ENCODE measurements at regions not wholly inside any gene's neighbourhood (a gene's known extent, or its start where the extent isn't known, plus 50 kb on each side); places are given as distances from the start of the nearest gene placed in this dataset.

- no peak for DNase-seq
These were observed 564.2 kb upstream of the PITX2 start for GRCh38 chr4:111187108-111187507.

DNA sequence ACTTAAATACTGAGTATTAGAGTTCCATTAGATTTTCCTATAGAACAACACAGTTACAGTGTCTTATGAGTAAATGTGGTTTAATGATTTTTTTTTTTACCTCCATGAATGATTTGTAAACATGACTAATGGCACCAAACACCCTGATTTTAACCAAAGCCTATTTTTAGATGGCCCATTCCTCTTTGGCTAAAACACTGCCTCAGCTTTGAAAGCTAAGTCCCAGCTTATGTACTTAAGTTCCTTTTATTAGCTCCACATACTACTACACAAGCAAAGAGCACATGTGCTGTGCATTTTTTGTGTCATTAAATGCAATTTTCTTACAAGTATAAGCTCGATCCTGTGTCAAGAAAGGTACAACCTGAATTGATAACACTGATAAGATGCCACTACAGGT, 575.6 kb upstream of the PITX2 start:
- DNase-seq: no peak

DNA sequence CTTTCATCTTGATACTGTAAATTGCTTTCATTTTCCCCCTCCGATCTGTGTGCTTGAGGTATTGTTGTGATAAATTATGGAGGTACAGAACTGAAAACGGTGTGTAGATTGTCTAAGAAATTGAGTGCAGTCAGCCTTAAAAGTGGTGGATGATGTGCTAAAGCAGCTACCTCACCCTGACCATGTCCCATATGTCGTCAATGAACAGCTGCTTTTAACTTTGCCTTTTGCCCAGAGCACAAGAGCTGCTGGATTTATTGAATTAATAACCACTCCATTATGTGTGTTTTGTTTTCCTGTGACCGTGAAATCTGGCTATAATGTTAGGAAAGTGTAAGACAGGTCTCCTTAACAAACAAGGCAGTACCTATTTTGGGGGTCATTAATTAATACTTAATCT, 581.9 kb upstream of the PITX2 start:
- no peak for DNase-seq

GRCh38 chr4:111208970-111209369, 586.1 kb upstream of the PITX2 start:
- no peak for DNase-seq

GRCh38 chr4:111209706-111210105, 586.8 kb upstream of the PITX2 start:
- DNase-seq: no peak

DNA sequence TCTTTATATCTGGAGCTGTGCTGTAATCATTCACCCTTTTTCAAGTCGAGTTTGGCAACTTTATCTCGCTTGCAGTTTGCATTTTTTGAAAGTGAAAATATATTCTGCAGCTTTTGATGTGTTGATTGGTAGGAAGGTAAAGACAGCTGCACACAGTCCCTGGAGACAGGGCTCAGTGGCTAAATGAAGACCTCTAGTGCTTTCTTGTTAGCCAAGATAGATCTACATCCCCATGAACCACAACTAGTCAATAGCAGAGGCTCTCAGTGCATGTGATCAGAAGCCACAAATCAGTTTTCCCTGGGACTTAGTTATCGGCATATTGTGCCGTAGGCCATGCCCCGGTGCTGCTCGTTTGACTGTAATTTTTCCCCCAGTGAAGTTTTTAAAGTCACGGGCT, 587.7 kb upstream of the PITX2 start:
- DNase-seq: no peak

DNA sequence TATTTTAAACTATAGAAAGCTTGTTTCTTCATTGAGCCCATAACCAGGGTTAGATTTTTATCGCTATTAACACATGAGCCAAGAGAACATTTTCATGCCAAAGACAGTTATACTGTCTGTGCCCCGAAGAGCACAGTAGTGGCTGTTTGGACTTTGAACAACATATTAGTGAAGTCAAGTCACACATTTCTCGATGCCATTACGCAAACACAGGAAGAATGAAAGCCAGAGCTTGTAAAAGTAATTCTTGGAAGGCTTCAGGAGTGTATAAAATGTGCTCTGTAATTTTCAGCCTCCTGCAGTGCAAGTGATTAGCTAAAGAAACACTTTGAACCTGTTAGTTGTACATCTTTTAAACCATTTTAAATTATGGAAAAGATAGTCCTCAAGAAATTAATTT, 590.7 kb upstream of the PITX2 start:
- no peak for DNase-seq

DNA sequence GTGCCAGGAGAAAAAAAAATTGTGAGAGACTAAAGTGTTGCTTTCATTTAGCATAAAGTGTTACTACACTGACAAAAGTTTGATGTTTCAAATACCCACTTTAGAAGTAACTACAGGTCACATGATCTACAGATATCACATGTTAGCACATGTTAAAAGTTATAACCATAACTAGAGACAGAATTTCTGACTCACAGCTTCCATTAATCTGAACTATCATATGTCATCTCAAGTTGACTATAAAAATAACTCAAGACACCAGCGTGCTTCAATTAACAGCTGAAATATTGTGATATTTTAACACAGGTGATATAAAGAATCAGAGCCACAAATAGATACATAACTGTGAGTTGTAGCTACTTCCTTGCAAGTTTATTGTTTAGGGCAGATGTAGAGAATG, 591.5 kb upstream of the PITX2 start:
- DNase-seq: no peak

DNA sequence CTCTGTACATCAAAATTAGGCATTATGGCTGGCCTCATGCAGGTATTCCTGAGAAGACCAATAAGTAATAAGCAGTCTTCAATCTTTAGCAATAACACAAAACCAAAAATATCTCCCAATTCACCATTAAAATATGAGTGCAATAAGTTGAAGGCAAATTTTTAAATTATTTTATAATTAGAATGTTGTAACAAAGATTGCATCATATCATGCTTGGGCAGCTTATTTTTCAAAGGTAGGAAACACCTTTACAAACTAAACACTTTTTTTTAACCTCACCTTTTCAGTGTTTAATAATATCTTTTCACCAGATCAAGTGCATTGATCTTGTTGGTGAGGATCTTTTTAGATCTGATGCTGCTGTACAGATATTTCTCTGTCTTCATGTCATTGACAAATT, 592.9 kb upstream of the PITX2 start:
- DNase-seq: no peak

DNA sequence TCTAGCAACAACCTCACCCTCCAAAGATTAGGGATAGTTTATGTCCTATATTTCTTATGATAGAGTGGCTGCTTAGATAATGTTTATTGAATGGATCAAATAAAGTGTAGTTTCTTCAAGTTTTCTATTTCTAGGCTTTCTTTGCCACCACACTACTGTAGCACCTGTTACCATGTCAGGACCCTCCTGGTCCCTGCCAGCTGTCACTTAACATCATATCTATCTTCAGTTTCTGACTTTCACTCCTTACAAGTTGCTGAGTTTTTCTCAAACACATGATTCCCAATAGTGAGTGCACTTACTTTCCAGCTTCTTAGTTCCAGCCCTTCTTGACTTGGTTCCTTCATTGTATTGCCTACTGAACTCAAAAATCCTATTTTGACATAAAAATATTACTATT, 593.9 kb upstream of the PITX2 start:
- no peak for DNase-seq

DNA sequence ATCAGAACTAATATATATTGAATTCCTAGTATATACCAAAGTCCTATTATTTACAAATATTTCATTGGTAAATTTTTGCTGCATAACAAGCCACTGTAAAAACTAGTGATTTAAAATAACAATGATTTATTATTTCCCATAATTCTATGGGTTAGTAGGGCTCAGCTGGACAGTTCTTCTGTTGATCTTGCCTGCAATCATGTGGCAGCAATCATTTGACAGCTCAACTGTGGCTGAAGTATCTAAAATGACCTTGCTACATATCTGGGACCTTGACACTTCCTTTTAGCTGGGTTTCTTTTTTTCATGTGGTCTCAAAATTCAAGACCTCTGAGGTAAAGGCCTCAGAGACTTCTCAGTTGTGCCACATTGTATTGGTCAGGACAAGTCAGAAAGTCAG, 598.5 kb upstream of the PITX2 start:
- DNase-seq: no peak

DNA sequence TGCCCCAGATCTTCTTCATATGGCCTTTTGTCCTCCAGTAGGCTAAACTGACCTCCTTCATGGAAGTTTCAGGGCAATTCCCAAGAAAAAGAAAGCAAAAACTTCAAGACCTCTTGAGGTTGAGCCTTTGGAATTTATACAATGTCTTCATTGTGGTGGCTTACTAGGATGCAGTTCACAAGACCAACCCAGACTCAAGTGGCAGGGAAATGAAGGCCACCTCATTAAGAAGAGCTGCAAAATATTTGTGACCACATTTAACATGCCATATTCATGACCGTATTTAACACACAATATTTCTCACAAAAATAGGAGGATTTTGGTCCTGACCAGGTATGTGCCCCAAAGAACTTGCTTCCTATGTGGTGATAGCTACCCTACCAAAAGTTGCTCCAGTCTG, 605.5 kb upstream of the PITX2 start:
- no peak for DNase-seq

DNA sequence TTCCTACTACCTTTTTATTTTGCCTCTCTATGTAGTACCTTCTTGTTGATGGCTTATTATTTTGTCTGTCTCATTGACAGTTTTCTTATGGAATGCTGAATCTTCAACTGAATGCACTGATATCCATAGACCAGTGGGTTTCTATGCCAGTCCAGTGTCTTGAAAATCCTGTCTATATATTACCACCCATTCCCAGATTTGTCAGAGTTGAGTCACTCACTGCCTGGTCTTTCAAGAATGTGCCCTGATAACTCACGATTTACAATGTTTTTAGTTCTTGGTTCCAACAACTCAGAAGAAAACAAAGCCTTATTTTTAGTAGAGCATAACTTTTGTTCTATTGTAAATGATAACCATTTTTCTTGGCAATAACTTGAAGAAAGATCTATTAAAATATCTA, 606.0 kb upstream of the PITX2 start:
- DNase-seq: no peak

GRCh38 chr4:111230265-111230664, 607.4 kb upstream of the PITX2 start:
- no peak for DNase-seq

DNA sequence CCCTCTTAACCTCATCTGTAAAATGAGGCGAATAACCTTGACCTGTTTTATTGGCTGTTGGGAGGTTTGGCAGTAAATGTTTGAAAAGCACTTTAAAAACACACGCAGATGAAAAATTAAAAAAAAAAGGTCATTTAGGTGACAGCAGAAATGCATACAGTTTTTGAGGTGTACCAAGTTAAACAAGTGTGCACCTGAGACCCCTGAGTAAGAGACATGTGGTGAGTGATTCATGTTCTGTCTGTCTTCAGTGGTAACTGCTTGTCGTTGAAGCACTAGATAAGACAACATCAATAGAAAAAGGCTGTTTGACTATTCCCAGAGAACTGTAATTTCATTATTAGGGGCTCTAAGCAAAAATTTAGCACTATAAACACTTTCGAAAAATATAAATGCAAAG, 608.4 kb upstream of the PITX2 start:
- no peak for DNase-seq

GRCh38 chr4:111234939-111235338, 612.1 kb upstream of the PITX2 start:
- DNase-seq: no peak

DNA sequence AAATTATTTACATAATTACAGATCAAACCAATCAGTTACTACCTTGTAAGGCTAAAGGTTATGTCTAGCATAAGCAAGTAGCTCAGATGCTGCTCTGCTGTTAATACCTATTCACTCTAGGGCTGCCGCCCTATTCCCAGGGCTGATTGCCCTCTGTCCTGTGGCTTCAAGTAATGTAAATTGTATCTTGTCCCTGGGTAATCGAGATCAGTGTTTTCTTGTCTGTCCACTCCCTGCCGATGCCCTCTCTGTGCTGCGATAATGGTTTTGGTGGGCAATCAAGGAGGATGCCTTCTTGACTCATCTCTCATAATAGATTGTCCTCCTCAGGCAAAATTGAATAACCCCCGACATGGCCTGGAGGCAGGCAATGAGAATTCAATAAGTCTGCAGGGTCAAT, 641.0 kb upstream of the PITX2 start:
- DNase-seq: no peak

DNA sequence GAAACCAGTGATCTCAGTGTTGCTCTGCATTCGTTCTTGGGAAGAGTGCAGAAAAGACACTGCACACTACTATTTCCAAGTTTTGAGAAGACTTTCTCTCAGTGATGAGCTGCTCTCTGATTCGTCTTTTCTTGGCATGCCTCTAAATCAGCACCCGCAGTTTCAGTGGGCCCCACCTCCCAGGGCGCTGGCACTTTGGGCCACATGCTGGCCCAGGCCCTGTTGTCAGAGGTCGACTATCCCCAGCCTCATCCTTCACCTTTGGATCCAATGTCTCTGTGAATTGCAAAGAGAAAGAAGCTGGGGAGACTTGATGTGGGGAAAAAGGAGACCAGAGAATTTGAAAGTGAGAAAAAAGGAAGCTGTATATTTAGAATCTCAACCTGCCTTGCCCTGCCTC, 644.1 kb upstream of the PITX2 start:
- no peak for DNase-seq

DNA sequence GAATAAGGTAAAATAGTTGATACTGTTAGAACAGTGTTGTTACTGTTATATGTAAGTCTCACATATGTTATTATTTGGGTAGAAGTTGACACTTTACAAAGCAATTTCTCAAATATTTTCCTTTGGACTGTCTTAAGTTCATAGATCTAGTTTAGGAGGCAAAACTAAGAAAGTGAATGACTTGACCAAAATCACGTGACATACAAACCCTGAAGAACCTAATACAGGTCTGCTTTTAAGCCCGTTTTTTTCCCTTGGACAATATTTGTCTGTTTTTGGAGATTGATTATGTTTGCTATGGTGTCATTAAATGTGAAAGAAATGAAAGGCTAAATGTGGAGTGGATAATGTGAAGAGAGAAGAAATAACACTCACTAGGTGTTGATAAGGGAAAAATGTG, 644.9 kb upstream of the PITX2 start:
- no peak for DNase-seq

DNA sequence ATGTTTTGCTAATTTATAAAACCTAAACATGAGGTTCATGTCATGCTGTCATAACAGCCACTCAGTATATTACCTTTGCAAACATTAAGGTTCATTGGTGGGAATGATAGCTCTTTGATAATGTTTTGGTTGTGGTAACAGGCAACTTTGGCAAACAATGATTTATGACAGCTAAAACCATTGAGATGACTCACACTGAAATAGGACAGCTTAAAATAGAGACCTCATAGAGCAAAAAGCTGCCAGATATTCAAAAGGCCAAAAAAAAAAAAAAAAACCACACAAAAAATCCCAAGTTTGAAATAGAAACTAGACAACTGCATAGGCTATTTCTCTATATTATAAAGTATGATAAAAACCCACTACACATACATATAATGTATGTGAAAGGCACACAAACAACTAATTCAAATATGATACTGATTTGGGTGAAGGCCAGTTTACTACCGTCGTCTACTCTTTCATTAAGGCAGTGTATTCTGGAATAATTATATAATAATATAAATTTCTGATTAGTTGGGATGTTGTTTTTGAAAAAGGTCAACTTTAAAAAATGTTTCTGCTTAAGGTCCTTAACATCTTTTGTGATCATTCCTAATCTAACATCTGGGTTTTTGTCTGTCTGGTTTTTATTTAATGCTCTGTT, 646.0 kb upstream of the PITX2 start:
- DNase-seq: no peak

DNA sequence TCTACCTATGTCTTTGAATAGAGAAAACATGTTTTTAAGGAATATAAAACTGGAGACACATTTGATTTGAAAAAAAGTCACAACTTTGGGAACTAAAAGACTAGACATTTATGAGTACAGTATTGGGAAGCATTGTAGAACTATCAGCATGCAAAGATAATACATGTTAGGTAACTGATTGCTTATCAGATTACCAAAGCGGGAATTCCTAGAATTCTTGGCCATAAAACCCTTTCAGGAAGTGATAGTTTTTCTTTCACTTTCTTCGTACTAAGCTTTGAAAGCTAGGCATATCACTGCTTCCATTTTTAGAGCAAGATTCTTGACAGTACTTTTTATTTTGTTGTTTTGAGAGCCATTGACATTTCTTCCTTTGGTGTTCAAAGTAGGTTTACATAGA, 646.6 kb upstream of the PITX2 start:
- no peak for DNase-seq

- no peak for DNase-seq
These were observed 651.2 kb upstream of the PITX2 start for GRCh38 chr4:111274060-111274459.

GRCh38 chr4:111274486-111274885, 651.6 kb upstream of the PITX2 start:
- DNase-seq: no peak

DNA sequence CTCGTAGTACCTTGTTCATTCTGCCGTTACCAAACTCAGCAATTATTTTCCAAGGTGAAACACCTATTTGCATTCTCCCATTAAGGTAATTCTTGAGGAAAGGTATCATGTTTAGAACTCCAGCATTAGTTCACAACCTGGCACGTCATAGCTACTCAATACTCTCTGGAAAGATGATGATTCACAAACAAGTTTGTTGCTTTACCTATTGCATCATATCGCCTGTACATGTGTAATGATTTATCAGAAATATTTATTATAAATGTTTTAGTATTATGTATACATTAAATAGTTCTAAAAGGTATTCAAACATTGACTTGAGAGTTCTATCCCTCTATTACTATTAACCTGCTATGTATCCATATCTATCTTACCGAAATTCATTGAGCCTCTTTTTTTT, 658.3 kb upstream of the PITX2 start:
- DNase-seq: no peak

- DNase-seq: no peak
These were observed 659.2 kb upstream of the PITX2 start for GRCh38 chr4:111282035-111282434.

Measured in NCI-H2081 treated with DMSO at 0.1 percent for 48 hours (cell line).